Activated B cell treated with CpG ODN at 0.5 μM for 24 hours (primary cell): ENCODE measurements at regions not wholly inside any gene's neighbourhood (a gene's known extent, or its start where the extent isn't known, plus 50 kb on each side); places are given as distances from the start of the nearest gene placed in this dataset.

Source experiments
- ATAC-seq: fragments of 200-7000 bp; cut with Tn5 transposase; one replicate; pipeline ENCODE4 v1.10.0; 2021; ENCODE audit warnings: low read depth, mild to moderate bottlenecking, moderate library complexity
- CTCF ChIA-PET: fragments of 350-600 bp; sonication (Branson Sonifier 250); formaldehyde crosslinking; loops from one replicate; lab custom pipeline; 2021; ENCODE audit warnings: antibody characterized with exemption; lab: Charles Lee
- POLR2A ChIA-PET: fragments of 350-600 bp; sonication (Branson Sonifier 250); formaldehyde crosslinking; loops from one replicate; lab custom pipeline; 2021; ENCODE audit warnings: antibody characterized with exemption; lab: Charles Lee
- DNase-seq: peaks from one replicate; pipeline ENCODE4 v3.0.0; 2022
- H3K27ac Mint-ChIP-seq: one replicate; pipeline ENCODE4 v1.8.0; 2020; ENCODE audit warnings: mixed read lengths
- H3K27me3 Mint-ChIP-seq: one replicate; pipeline ENCODE4 v1.8.0; 2021; ENCODE audit warnings: mixed read lengths
- H3K36me3 Mint-ChIP-seq: one replicate; pipeline ENCODE4 v1.8.0; 2021; ENCODE audit warnings: low read depth, mixed read lengths
- H3K4me1 Mint-ChIP-seq: one replicate; pipeline ENCODE4 v1.8.0; 2021; ENCODE audit warnings: mixed read lengths
- H3K4me3 Mint-ChIP-seq: one replicate; pipeline ENCODE4 v1.8.0; 2020; ENCODE audit warnings: mild to moderate bottlenecking, mixed read lengths
- H3K9me3 Mint-ChIP-seq: one replicate; pipeline ENCODE4 v1.8.0; 2020; ENCODE audit warnings: mixed read lengths
- intact Hi-C: fragments of 100-400 bp; cut with micrococcal nuclease; formaldehyde crosslinking; loops from one replicate; pipeline ENCODE4 v1.15.1; 2024
- TF ChIP-seq, protein P1 (sequence below): fragments of 200-600 bp; IDR thresholded peaks from one replicate; pipeline ENCODE4 v1.8.0; 2022; ENCODE audit warnings: antibody characterized with exemption, mild to moderate bottlenecking

DNA sequence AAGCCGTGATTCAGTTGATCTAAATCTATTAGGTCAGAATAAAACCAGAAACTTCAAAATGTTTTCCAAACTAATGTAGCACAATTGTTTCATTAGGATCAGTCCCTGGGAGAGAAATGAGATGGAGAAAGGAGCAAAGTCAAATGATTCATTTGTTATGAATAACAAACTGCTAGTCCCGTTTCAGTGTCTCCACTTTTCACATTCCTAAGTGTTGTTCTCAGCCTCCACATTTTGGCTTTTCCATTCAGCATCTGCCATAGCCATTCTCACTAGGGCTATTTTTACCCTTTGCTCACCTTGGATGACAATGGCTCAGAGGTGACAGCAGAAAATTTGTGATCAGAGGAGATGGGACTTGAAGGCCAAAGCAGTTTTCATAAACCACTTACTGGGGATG lies 314.1 kb upstream of the KIF2A start:
- no peak for DNase-seq
- Mint-ChIP-seq H3K36me3 (no peaks in the 10 kb centered on the region), H3K9me3 (peaks cover 7% of the 10 kb centered on the region), H3K27ac (no peak overlapping the region), H3K4me3 (no peak overlapping the region), H3K27me3 (peaks cover 2% of the 10 kb centered on the region), H3K4me1 (no peaks in the 10 kb centered on the region)
- no peak for ATAC-seq
- intact Hi-C loops, result no loop called here
- ChIA-PET POLR2A (no interaction called here), CTCF (no interaction called here)
- TF ChIP-seq, protein P1, sequence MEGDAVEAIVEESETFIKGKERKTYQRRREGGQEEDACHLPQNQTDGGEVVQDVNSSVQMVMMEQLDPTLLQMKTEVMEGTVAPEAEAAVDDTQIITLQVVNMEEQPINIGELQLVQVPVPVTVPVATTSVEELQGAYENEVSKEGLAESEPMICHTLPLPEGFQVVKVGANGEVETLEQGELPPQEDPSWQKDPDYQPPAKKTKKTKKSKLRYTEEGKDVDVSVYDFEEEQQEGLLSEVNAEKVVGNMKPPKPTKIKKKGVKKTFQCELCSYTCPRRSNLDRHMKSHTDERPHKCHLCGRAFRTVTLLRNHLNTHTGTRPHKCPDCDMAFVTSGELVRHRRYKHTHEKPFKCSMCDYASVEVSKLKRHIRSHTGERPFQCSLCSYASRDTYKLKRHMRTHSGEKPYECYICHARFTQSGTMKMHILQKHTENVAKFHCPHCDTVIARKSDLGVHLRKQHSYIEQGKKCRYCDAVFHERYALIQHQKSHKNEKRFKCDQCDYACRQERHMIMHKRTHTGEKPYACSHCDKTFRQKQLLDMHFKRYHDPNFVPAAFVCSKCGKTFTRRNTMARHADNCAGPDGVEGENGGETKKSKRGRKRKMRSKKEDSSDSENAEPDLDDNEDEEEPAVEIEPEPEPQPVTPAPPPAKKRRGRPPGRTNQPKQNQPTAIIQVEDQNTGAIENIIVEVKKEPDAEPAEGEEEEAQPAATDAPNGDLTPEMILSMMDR, result no peak

DNA sequence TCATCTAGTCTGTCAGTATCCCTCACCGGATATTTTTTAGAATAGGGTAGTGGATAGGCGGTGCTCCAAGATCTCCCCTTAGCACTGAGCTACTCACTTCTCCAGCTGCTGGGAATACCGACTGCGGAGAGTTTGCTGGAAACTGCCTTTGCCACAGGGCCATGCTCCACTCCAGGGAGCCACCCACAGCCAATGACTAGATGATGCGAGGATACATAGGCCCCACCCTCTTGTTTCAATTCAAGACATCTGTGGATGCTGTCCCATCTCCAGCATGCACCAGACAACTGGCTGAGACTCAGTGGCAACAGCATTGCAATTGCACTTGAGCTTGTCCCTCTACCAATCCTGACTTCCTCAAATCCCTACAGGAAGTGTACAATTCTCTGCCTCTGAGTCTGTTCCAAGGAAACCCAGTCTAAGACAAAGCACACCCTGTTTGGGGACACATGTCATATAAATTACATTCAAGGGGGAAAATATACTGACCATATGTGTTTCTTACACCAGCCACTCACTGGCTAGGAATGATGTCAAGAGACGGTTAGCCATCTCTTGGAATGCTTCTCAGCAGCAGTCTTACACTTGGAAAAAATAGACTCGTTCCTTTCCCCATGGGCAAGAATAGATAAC lies 312.6 kb upstream of the KIF2A start:
- no peak for DNase-seq
- Mint-ChIP-seq H3K9me3 (no peaks in the 10 kb centered on the region), H3K27me3 (peaks cover 2% of the 10 kb centered on the region), H3K27ac (no peak overlapping the region), H3K4me3 (no peak overlapping the region), H3K4me1 (no peaks in the 10 kb centered on the region), H3K36me3 (no peaks in the 10 kb centered on the region)
- TF ChIP-seq, protein P1, result no peak
- intact Hi-C loops, result no loop called here
- POLR2A ChIA-PET, result no interaction called here
- ATAC-seq, result no peak
- CTCF ChIA-PET, result no interaction called here

DNA sequence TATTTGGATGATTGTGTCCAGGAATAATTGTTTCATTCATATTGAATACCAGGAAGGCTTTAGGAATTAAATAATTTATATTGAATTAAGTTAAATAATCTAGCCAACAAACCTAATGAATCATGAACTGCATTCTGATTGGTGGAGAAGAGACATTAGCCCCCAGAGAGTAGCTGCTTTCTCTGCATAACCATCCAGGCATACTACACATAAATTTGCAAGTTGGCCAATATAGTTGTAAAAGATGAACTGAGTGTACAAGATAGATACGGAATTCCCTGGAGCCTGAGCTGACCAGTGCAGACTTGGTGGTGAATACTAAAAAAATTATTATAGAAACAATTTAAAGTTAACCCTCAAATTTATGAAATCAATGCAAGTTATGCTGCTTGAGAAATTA lies 311.8 kb upstream of the KIF2A start:
- POLR2A ChIA-PET, result no interaction called here
- ATAC-seq, result no peak
- CTCF ChIA-PET, result no interaction called here
- intact Hi-C loops, result no loop called here
- Mint-ChIP-seq H3K4me1 (no peaks in the 10 kb centered on the region), H3K27ac (no peak overlapping the region), H3K27me3 (peaks cover 2% of the 10 kb centered on the region), H3K9me3 (no peaks in the 10 kb centered on the region), H3K36me3 (no peaks in the 10 kb centered on the region), H3K4me3 (no peak overlapping the region)
- no peak for DNase-seq
- TF ChIP-seq, protein P1, result no peak

DNA sequence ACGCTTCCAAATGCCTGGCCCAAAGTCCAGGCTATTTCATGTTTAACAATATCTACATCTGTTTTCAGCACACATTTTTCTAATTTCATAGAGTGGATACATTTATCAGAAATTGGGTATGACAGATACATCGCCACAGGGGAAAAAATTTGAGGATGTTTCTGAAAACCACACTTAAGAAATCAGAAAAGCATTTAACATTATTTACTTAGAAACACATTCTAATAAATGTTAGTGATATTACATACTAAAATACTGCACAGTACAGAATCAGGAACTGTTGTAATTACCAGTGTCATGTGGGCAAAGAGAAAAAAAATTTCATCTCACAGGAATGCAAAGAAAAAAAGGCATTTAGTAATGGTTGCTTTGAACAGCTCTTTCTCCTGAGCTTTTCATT lies 310.5 kb upstream of the KIF2A start:
- POLR2A ChIA-PET, result no interaction called here
- no peak overlapping the region for H3K27ac Mint-ChIP-seq
- DNase-seq (no peak), ATAC-seq (no peak)
- H3K4me1 Mint-ChIP-seq, result no peaks in the 10 kb centered on the region
- CTCF ChIA-PET, result no interaction called here
- intact Hi-C loops, result no loop called here
- no peak overlapping the region for H3K4me3 Mint-ChIP-seq
- H3K9me3 Mint-ChIP-seq, result no peaks in the 10 kb centered on the region
- H3K27me3 Mint-ChIP-seq, result peaks cover 2% of the 10 kb centered on the region
- TF ChIP-seq, protein P1, result no peak
- H3K36me3 Mint-ChIP-seq, result no peaks in the 10 kb centered on the region

DNA sequence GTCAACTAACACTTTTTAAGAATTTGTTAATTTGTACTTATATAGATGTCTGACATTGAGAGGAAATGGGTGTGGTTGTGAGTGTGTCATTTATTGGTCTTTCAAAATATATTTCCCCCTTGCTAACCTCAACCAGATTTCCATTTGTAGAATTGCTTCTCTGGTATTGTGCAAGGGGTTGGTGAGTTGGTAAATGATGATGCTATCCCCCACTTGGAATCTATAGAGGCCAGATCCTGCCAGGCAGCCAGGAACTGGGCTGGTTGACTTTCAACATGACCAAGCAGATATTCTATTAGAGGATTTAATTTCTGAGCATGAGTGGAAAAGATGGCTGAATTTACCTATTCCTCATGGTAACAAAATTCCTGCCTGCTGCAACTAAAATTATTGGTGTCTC lies 306.6 kb upstream of the KIF2A start:
- Mint-ChIP-seq H3K36me3 (no peaks in the 10 kb centered on the region), H3K4me1 (no peaks in the 10 kb centered on the region), H3K27ac (no peak overlapping the region), H3K9me3 (no peaks in the 10 kb centered on the region), H3K27me3 (no peaks in the 10 kb centered on the region), H3K4me3 (no peak overlapping the region)
- ATAC-seq (no peak), DNase-seq (no peak)
- POLR2A ChIA-PET, result no interaction called here
- intact Hi-C loops, result no loop called here
- CTCF ChIA-PET, result no interaction called here
- TF ChIP-seq, protein P1, result no peak
